Mesenchymal stem cell (in vitro differentiated cells and primary cell): ENCODE measurements at regions not wholly inside any gene's neighbourhood (a gene's known extent, or its start where the extent isn't known, plus 50 kb on each side); places are given as distances from the start of the nearest gene placed in this dataset.

ENCODE experiments used
- DNase-seq: peaks from one replicate; pipeline ENCODE4 v3.0.0-alpha.2; 2013
- H2AFZ ChIP-seq: one replicate; pipeline ENCODE4 v1.6.1; 2013; ENCODE audit warnings: low read depth, mild to moderate bottlenecking, control low read depth, inconsistent platforms, low read length, moderate library complexity
- H2AK5ac ChIP-seq: 2 replicates; pipeline ENCODE4 v1.6.1; 2013; ENCODE audit warnings: low read length, moderate library complexity, mild to moderate bottlenecking, inconsistent platforms; ENCODE audit not compliant: severe bottlenecking
- H2BK120ac ChIP-seq: one replicate; pipeline ENCODE4 v1.6.1; 2013; ENCODE audit warnings: low read depth, mild to moderate bottlenecking, inconsistent platforms, low read length, moderate library complexity
- H2BK12ac ChIP-seq, 2 experiments: one replicate each; pipeline ENCODE4 v1.6.1; 2013; ENCODE audit warnings: inconsistent platforms in 2 of 2, low read length in 2 of 2, mild to moderate bottlenecking in 2 of 2, moderate library complexity in 2 of 2, control low read depth in 1 of 2
- H2BK15ac ChIP-seq: one replicate; pipeline ENCODE4 v1.6.1; 2013; ENCODE audit warnings: mild to moderate bottlenecking, low read depth, inconsistent platforms; ENCODE audit not compliant: poor library complexity, severe bottlenecking
- H2BK5ac ChIP-seq: 2 replicates; pipeline ENCODE4 v1.6.1; 2013; ENCODE audit warnings: low read depth, mild to moderate bottlenecking, low read length, control low read depth, inconsistent platforms; ENCODE audit not compliant: poor library complexity, severe bottlenecking
- H3K14ac ChIP-seq, 2 experiments: one replicate each; pipeline ENCODE4 v1.6.1; 2013; ENCODE audit warnings: inconsistent platforms in 2 of 2, low read length in 2 of 2, control low read depth in 1 of 2, mild to moderate bottlenecking in 1 of 2, moderate library complexity in 1 of 2
- H3K18ac ChIP-seq, 2 experiments: one replicate each; pipeline ENCODE4 v1.6.1; 2013; ENCODE audit warnings: inconsistent platforms in 2 of 2, low read length in 2 of 2, control low read depth in 1 of 2, low read depth in 1 of 2, mild to moderate bottlenecking in 1 of 2
- H3K23ac ChIP-seq, 2 experiments: one replicate each; pipeline ENCODE4 v1.6.1; 2013; ENCODE audit warnings: inconsistent platforms in 2 of 2, low read length in 2 of 2, mild to moderate bottlenecking in 2 of 2, moderate library complexity in 2 of 2, control low read depth in 1 of 2
- H3K27ac ChIP-seq: 2 replicates; pipeline ENCODE4 v1.5.1; 2013; ENCODE audit warnings: mild to moderate bottlenecking, moderate library complexity, low read length, control low read depth, inconsistent platforms; ENCODE audit not compliant: poor library complexity, severe bottlenecking
- H3K27me3 ChIP-seq, 2 experiments: 2 replicates each; pipeline versions ENCODE4 v1.6.1 to v1.7.0; 2013; ENCODE audit warnings: low read length in 2 of 2, mild to moderate bottlenecking in 2 of 2, moderate library complexity in 2 of 2, control low read depth in 1 of 2, inconsistent platforms in 1 of 2; ENCODE audit not compliant: control insufficient read depth in 1 of 2, insufficient read depth in 1 of 2
- H3K36me3 ChIP-seq, 2 experiments: 2 replicates each; pipeline versions ENCODE4 v1.6.1 to v1.7.0; 2013; ENCODE audit warnings: low read length in 2 of 2, control low read depth in 1 of 2, inconsistent platforms in 1 of 2, low read depth in 1 of 2, mild to moderate bottlenecking in 1 of 2; ENCODE audit not compliant: insufficient read depth in 2 of 2, control insufficient read depth in 1 of 2
- H3K4ac ChIP-seq, 2 experiments: one replicate each; pipeline ENCODE4 v1.6.1; 2013; ENCODE audit warnings: inconsistent platforms in 2 of 2, low read length in 2 of 2, mild to moderate bottlenecking in 2 of 2, moderate library complexity in 2 of 2, control low read depth in 1 of 2, low read depth in 1 of 2
- H3K4me1 ChIP-seq: 2 replicates; pipeline ENCODE4 v1.6.1; 2013; ENCODE audit warnings: low read depth, low read length, control low read depth; ENCODE audit not compliant: control insufficient read depth, insufficient read depth
- H3K4me2 ChIP-seq: 2 replicates; pipeline ENCODE4 v1.6.1; 2013; ENCODE audit warnings: low read length, mild to moderate bottlenecking, inconsistent platforms; ENCODE audit not compliant: poor library complexity, severe bottlenecking
- H3K4me3 ChIP-seq, 2 experiments: 2 replicates each; pipeline versions ENCODE4 v1.5.1 to v1.7.0; 2013; ENCODE audit warnings: low read length in 2 of 2, mild to moderate bottlenecking in 2 of 2, control low read depth in 1 of 2, low read depth in 1 of 2; ENCODE audit not compliant: insufficient read depth in 1 of 2
- H3K79me1 ChIP-seq: replicated peaks from 2 replicates; pipeline ENCODE4 v1.6.1; 2013; ENCODE audit warnings: mild to moderate bottlenecking, control low read depth, low read length, inconsistent platforms; ENCODE audit not compliant: poor library complexity, severe bottlenecking
- H3K9ac ChIP-seq: 2 replicates; pipeline ENCODE4 v1.7.0; 2013; ENCODE audit warnings: mild to moderate bottlenecking, low read length, moderate library complexity
- H3K9me3 ChIP-seq: 2 replicates; pipeline ENCODE4 v1.7.0; 2013; ENCODE audit warnings: mild to moderate bottlenecking, low read length; ENCODE audit not compliant: control insufficient read depth
- H4K8ac ChIP-seq: one replicate; pipeline ENCODE4 v1.6.1; 2013; ENCODE audit warnings: inconsistent platforms, mild to moderate bottlenecking, low read length, moderate library complexity
- H4K91ac ChIP-seq: one replicate; pipeline ENCODE4 v1.6.1; 2013; ENCODE audit warnings: mild to moderate bottlenecking, low read length, inconsistent platforms
- WGBS: methylation state at CpG from one replicate; pipeline ENCODE4 v1.1.7; 2013; ENCODE audit warnings: mixed read lengths; 5-methylcytosine and 5-hydroxymethylcytosine counted together

- no peak overlapping the region for H4K91ac ChIP-seq
- H3K4ac ChIP-seq: no peak overlapping the region
- H3K4me3 ChIP-seq: no peak overlapping the region
- H2AFZ ChIP-seq: no peak overlapping the region
- peaks cover 0 to 9% of the 10 kb centered on the region in 2 experiments for H3K27me3 ChIP-seq
- peak overlapping the region; percentile 45 to 89 for H2BK12ac ChIP-seq
- no peak overlapping the region for H3K9ac ChIP-seq
- 92% methylated on average over 1 of the region's 1 CpG for WGBS
- H3K4me2 ChIP-seq: no peak overlapping the region
- no peak overlapping the region for H2BK120ac ChIP-seq
- H3K23ac ChIP-seq: no peak overlapping the region
- H4K8ac ChIP-seq: no peak overlapping the region
- no peak overlapping the region for H3K14ac ChIP-seq
- H3K79me1 ChIP-seq: no peaks in the 10 kb centered on the region
- no peak overlapping the region for H2BK15ac ChIP-seq
- H3K27ac ChIP-seq: no peak overlapping the region
- no peak overlapping the region for H2BK5ac ChIP-seq
- no peak for DNase-seq
- H3K36me3 ChIP-seq: no peaks in the 10 kb centered on the region
- no peak overlapping the region for H2AK5ac ChIP-seq
- H3K18ac ChIP-seq: peak overlapping the region in 1 of 2 experiments; percentile 54
- no peaks in the 10 kb centered on the region for H3K9me3 ChIP-seq
- peaks cover 2% of the 10 kb centered on the region for H3K4me1 ChIP-seq
Measured at GRCh38 chr4:56744030-56744429, 62.9 kb upstream of the HOPX start.

GRCh38 chr4:56743550-56743949 lies 62.5 kb upstream of the HOPX start:
- H2BK12ac ChIP-seq: no peak overlapping the region
- H3K36me3 ChIP-seq: no peaks in the 10 kb centered on the region
- no peak overlapping the region for H3K23ac ChIP-seq
- H2AK5ac ChIP-seq: no peak overlapping the region
- H3K27ac ChIP-seq: no peak overlapping the region
- no peak overlapping the region for H3K4ac ChIP-seq
- no peaks in the 10 kb centered on the region for H3K9me3 ChIP-seq
- peak overlapping the region in 1 of 2 experiments; percentile 43 for H3K18ac ChIP-seq
- DNase-seq: no peak
- H2BK15ac ChIP-seq: no peak overlapping the region
- H2BK5ac ChIP-seq: no peak overlapping the region
- peaks cover 0 to 9% of the 10 kb centered on the region in 2 experiments for H3K27me3 ChIP-seq
- no peak overlapping the region for H2BK120ac ChIP-seq
- no peak overlapping the region for H3K14ac ChIP-seq
- peak overlapping the region; percentile 68 for H4K91ac ChIP-seq
- H3K4me3 ChIP-seq: no peak overlapping the region
- no peak overlapping the region for H3K9ac ChIP-seq
- H3K4me2 ChIP-seq: no peak overlapping the region
- no peak overlapping the region for H2AFZ ChIP-seq
- H4K8ac ChIP-seq: no peak overlapping the region
- 0% methylated on average over 1 of the region's 1 CpG for whole genome bisulfite sequencing
- H3K79me1 ChIP-seq: no peaks in the 10 kb centered on the region
- peaks cover 2% of the 10 kb centered on the region for H3K4me1 ChIP-seq

GRCh38 chr4:56742080-56742871 lies 61.2 kb upstream of the HOPX start:
- Histone ChIP-seq H3K27ac (peak overlapping the region; percentile 84), H3K18ac (peak overlapping the region; percentile 21 to 28), H2AK5ac (peak overlapping the region; percentile 62), H3K9me3 (no peaks in the 10 kb centered on the region), H4K8ac (no peak overlapping the region), H3K27me3 (peaks cover 0 to 13% of the 10 kb centered on the region in 2 experiments), H2BK15ac (no peak overlapping the region), H3K14ac (no peak overlapping the region), H3K23ac (no peak overlapping the region), H2BK5ac (no peak overlapping the region), H3K79me1 (no peaks in the 10 kb centered on the region), H2BK120ac (peak overlapping the region; percentile 73), H3K4me2 (no peak overlapping the region), H3K4ac (no peak overlapping the region), H2AFZ (no peak overlapping the region), H3K9ac (no peak overlapping the region), H3K36me3 (no peaks in the 10 kb centered on the region), H4K91ac (no peak overlapping the region), H2BK12ac (peak overlapping the region in 1 of 2 experiments; percentile 77), H3K4me1 (peaks cover 4% of the 10 kb centered on the region), H3K4me3 (no peak overlapping the region)
- 94% methylated on average over 7 of the region's 8 CpGs for WGBS
- DNase-seq: peak; percentile 45

- Histone ChIP-seq H2AFZ (no peak overlapping the region), H3K23ac (no peak overlapping the region), H4K8ac (no peak overlapping the region), H2BK15ac (no peak overlapping the region), H3K36me3 (no peaks in the 10 kb centered on the region), H3K9ac (no peak overlapping the region), H3K14ac (no peak overlapping the region), H3K18ac (no peak overlapping the region), H3K27ac (no peak overlapping the region), H3K4me2 (no peak overlapping the region), H3K4me3 (no peak overlapping the region), H3K4ac (no peak overlapping the region), H2AK5ac (no peak overlapping the region), H3K27me3 (peaks cover 0 to 13% of the 10 kb centered on the region in 2 experiments), H2BK120ac (peak overlapping the region; percentile 73), H3K9me3 (no peaks in the 10 kb centered on the region), H3K79me1 (no peaks in the 10 kb centered on the region), H3K4me1 (peaks cover 4% of the 10 kb centered on the region), H2BK5ac (no peak overlapping the region), H2BK12ac (no peak overlapping the region), H4K91ac (no peak overlapping the region)
- WGBS: 100% methylated on average over 1 of the region's 1 CpG
- DNase-seq: no peak
Measured at GRCh38 chr4:56741595-56741994, 60.5 kb upstream of the HOPX start.
